ENCODE measurements at regions not wholly inside any gene's neighbourhood (a gene's known extent, or its start where the extent isn't known, plus 50 kb on each side); places are given as distances from the start of the nearest gene placed in this dataset.

DNA sequence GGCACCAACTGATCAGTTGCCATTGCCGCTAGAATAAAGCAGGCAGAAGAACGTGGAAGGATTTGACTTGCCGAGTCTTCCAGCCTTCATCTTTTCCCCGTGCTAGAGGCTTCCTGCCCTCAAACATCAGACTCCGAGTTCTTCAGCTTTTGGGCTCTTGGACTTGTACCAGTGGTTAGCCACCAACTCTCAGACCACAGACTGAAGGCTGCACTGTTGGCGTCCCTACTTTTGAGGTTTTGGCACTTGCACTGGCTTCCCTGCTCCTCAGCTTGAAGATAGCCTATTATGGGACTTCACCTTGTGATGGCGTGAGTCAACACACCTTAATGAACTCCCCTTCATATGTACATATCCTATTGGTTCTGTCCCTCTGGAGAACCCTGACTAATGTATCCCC, 57.3 kb upstream of the KCND2 start:
- Histone ChIP-seq H3K4me3 (replicated peaks; ENCODE audit: insufficient read depth, low read length) (no peak overlapping the region), H3K27ac (replicated peaks) (no peak overlapping the region), H3K27me3 (ENCODE audit: insufficient read depth, poor library complexity, severe bottlenecking) (no peaks in the 10 kb centered on the region)
- TF ChIP-seq SPI1 (IDR thresholded peaks at IDR 0.05; ENCODE audit: borderline replicate concordance, low read depth) (no peak), POLR2AphosphoS5 (IDR thresholded peaks at IDR 0.05; ENCODE audit: low read depth) (no peak), CTCF (IDR thresholded peaks at IDR 0.05; ENCODE audit: insufficient read depth, low read length) (no peak), GABPA (IDR thresholded peaks at IDR 0.05; ENCODE audit: low read depth) (no peak)
- TF ChIP-seq, protein P1, sequence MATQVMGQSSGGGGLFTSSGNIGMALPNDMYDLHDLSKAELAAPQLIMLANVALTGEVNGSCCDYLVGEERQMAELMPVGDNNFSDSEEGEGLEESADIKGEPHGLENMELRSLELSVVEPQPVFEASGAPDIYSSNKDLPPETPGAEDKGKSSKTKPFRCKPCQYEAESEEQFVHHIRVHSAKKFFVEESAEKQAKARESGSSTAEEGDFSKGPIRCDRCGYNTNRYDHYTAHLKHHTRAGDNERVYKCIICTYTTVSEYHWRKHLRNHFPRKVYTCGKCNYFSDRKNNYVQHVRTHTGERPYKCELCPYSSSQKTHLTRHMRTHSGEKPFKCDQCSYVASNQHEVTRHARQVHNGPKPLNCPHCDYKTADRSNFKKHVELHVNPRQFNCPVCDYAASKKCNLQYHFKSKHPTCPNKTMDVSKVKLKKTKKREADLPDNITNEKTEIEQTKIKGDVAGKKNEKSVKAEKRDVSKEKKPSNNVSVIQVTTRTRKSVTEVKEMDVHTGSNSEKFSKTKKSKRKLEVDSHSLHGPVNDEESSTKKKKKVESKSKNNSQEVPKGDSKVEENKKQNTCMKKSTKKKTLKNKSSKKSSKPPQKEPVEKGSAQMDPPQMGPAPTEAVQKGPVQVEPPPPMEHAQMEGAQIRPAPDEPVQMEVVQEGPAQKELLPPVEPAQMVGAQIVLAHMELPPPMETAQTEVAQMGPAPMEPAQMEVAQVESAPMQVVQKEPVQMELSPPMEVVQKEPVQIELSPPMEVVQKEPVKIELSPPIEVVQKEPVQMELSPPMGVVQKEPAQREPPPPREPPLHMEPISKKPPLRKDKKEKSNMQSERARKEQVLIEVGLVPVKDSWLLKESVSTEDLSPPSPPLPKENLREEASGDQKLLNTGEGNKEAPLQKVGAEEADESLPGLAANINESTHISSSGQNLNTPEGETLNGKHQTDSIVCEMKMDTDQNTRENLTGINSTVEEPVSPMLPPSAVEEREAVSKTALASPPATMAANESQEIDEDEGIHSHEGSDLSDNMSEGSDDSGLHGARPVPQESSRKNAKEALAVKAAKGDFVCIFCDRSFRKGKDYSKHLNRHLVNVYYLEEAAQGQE (IDR thresholded peaks at IDR 0.05; ENCODE audit: insufficient replicate concordance, low read depth) = no peak
- no peak for DNase-seq (ENCODE audit: low read depth in 1 of 2, low spot score in 1 of 2)

GRCh38 chr7:120216947-120217346, 56.0 kb upstream of the KCND2 start:
- Histone ChIP-seq H3K27me3 (ENCODE audit: insufficient read depth, poor library complexity, severe bottlenecking) (no peaks in the 10 kb centered on the region), H3K4me3 (replicated peaks; ENCODE audit: insufficient read depth, low read length) (no peak overlapping the region), H3K27ac (replicated peaks) (no peak overlapping the region)
- TF ChIP-seq POLR2AphosphoS5 (IDR thresholded peaks at IDR 0.05; ENCODE audit: low read depth) (no peak), CTCF (IDR thresholded peaks at IDR 0.05; ENCODE audit: insufficient read depth, low read length) (no peak), GABPA (IDR thresholded peaks at IDR 0.05; ENCODE audit: low read depth) (no peak), SPI1 (IDR thresholded peaks at IDR 0.05; ENCODE audit: borderline replicate concordance, low read depth) (no peak)
- TF ChIP-seq, protein P1 (IDR thresholded peaks at IDR 0.05; ENCODE audit: insufficient replicate concordance, low read depth) = no peak
- DNase-seq (ENCODE audit: low read depth in 1 of 2, low spot score in 1 of 2) = no peak

DNA sequence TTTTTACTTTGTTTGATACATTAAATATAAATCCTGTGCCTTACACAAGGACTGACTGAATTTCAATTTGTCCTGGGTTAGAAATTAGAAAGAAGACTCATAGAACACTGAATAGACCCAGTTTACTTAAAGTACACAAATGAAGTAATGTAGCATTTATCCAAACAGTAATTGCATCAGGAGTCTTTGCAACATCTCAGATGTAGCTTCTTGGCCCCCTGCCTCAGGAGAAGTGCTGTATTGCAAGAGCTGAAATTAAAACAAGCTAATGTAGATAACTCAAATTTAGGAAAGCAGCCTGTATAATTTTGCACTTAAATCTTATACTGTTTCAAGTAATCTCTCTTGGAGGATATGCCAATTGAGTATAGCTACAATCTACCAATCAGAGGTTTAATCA, 54.3 kb upstream of the KCND2 start:
- Histone ChIP-seq H3K27ac (replicated peaks) (no peak overlapping the region), H3K27me3 (ENCODE audit: insufficient read depth, poor library complexity, severe bottlenecking) (no peaks in the 10 kb centered on the region), H3K4me3 (replicated peaks; ENCODE audit: insufficient read depth, low read length) (no peak overlapping the region)
- TF ChIP-seq, protein P1 (IDR thresholded peaks at IDR 0.05; ENCODE audit: insufficient replicate concordance, low read depth) = no peak
- TF ChIP-seq POLR2AphosphoS5 (IDR thresholded peaks at IDR 0.05; ENCODE audit: low read depth) = no peak
- TF ChIP-seq CTCF (IDR thresholded peaks at IDR 0.05; ENCODE audit: insufficient read depth, low read length) = no peak
- no peak for TF ChIP-seq SPI1 (IDR thresholded peaks at IDR 0.05; ENCODE audit: borderline replicate concordance, low read depth)
- TF ChIP-seq GABPA (IDR thresholded peaks at IDR 0.05; ENCODE audit: low read depth) = no peak
- DNase-seq (ENCODE audit: low read depth in 1 of 2, low spot score in 1 of 2) = no peak
